ENCODE measurements at regions not wholly inside any gene's neighbourhood (a gene's known extent, or its start where the extent isn't known, plus 50 kb on each side); places are given as distances from the start of the nearest gene placed in this dataset.

GRCh38 chr18:41761333-41762018 is 193.6 kb upstream of the PIK3C3 start (continued):
- no peak for TF ChIP-seq TAF1 (IDR thresholded peaks at IDR 0.05; ENCODE audit: low read depth, low read length)
- TF ChIP-seq BACH1 (IDR thresholded peaks at IDR 0.05; ENCODE audit: low read length), result no peak
- no peak for TF ChIP-seq SRF (IDR thresholded peaks at IDR 0.05; ENCODE audit: low read depth, low read length)
- TF ChIP-seq GTF2F1 (IDR thresholded peaks at IDR 0.05; ENCODE audit: borderline replicate concordance, low read depth, low read length), result no peak
- no peak for TF ChIP-seq ASH2L (IDR thresholded peaks at IDR 0.05; ENCODE audit: low read length)
- TF ChIP-seq CTBP2 (IDR thresholded peaks at IDR 0.05; ENCODE audit: borderline replicate concordance, insufficient read depth, insufficient read length, low read length), result no peak
- no peak for TF ChIP-seq RXRA (IDR thresholded peaks at IDR 0.05; ENCODE audit: insufficient read depth, low read depth, low read length)

Data from H1 (cell line).